HG03565 (cell line): ENCODE measurements at regions not wholly inside any gene's neighbourhood (a gene's known extent, or its start where the extent isn't known, plus 50 kb on each side); places are given as distances from the start of the nearest gene placed in this dataset.

Experiments used
- ATAC-seq: cut with Tn5 transposase; IDR thresholded peaks from one replicate; pipeline ENCODE4 v1.9.1; 2021; ENCODE audit warnings: mild to moderate bottlenecking, moderate library complexity; ENCODE audit not compliant: unreplicated experiment

- ATAC-seq, result no peak
Measured at GRCh38 chr5:54721951-54722654, 204.5 kb downstream of the SNX18 start.

GRCh38 chr5:54721116-54721515 is 203.6 kb downstream of the SNX18 start:
- no peak for ATAC-seq

GRCh38 chr5:54720341-54720740 is 202.8 kb downstream of the SNX18 start:
- ATAC-seq, result no peak

GRCh38 chr5:54719384-54720283 is 202.1 kb downstream of the SNX18 start:
- no peak for ATAC-seq

- no peak for ATAC-seq
Measured at GRCh38 chr5:54718656-54719055, 201.1 kb downstream of the SNX18 start.

DNA sequence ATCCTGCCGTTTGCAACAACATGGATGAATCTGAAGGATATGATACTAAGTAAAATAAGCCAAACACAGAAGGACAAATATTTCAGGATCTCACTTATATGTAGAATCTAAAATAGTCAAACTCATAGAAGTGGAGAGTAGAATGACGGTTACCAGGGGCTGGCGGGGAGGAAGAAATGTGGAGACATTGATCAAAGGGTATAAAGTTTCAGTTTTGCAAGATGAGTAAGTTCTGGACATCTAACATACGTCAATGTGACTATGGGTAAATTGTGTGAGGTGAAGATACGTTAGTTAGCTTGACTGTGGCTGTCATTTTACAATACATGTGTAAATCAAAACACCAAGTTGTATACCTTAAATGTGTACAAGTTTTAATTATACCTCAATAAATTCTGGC is 200.3 kb downstream of the SNX18 start:
- no peak for ATAC-seq

DNA sequence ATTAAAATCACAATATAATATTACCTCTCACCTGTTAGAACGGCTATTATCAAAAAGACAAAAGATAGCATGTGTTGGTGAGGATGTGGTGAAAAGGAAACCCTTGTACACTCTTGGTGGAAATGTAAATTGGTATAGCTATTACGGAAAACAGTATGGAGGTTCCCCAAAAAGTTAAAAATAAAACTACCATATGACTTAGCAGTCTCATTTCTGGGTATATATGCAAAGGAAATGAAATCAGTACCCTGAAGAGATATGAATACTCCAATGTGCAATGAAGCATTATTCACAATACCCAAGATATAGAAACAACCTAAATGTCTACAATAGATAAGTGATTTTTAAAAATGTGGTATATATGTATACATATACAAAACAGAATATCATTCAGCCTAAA is 199.9 kb downstream of the SNX18 start:
- no peak for ATAC-seq

DNA sequence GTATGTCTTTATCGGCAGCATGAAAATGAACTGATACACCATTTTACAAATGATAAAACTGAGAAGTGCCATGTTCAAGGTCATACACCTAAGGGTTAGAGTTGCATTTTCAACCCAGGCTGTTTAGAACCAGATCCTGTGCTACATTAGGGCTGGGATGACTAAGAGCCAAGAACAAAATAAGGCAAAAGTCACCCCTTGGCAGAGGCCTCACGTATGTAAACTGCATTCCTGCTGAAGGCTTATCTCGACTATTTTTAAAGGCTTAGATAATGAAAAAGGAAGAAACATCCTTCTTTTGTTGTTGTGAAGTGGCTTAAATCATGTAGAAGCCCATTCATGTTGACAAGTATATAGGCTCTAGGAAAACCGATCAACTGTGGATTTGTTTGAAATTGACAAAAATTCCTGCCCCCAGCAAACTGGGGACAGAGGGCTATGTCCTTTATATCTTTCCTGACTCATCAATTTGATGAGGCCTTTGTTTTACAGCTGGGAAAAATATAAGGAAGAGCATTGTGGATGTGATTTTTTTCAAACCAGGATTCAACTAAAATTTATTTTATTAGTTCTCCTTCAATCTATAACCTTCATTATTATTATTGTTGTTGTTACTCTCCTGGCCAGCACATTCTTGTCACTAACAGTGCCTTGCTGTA is 196.5 kb downstream of the SNX18 start:
- no peak for ATAC-seq

DNA sequence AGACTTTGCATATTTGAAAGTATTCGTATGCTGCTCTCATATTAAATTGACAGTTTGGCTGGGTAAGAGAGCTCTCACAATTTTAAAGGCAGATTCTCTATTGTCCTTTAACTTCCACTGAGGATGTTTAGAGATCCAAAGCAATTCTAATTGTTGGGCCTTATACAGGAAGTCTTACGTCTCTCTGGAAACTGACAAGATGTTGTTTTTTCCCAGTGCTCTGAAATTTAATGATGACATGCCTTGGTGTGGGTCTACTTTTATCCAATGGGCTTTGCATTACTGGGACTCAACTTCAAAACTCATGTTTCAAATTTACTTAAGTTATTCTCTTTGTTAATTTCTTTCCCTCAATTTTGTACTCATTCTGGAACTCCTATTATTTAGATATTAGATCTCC is 191.5 kb downstream of the SNX18 start:
- no peak for ATAC-seq

- ATAC-seq, result no peak
Measured at GRCh38 chr5:54707841-54708240, 190.3 kb downstream of the SNX18 start.

GRCh38 chr5:54705994-54706653 is 188.6 kb downstream of the SNX18 start:
- ATAC-seq, result no peak

- no peak for ATAC-seq
Measured at GRCh38 chr5:54704825-54705224, 187.3 kb downstream of the SNX18 start.

DNA sequence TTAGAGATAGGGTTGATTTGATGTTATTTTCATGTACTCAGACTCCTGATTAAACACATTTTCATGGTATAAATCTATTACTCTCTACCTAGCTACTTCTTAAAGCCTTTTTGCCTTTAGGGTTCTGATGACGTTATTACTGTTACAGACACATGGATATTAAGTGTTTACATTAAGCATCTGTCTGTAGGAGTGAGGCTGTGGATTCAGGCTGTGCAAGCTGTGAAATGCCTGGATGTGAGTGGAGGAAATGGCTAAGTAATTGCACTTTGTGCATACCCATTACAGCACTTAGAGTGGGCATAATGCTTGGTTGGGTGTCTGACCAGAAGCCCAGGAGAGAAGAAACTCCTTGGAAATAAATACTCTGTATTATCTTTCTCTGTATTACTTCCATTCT is 186.8 kb downstream of the SNX18 start:
- ATAC-seq, result no peak

- no peak for ATAC-seq
Measured at GRCh38 chr5:54703565-54704255, 186.2 kb downstream of the SNX18 start.

DNA sequence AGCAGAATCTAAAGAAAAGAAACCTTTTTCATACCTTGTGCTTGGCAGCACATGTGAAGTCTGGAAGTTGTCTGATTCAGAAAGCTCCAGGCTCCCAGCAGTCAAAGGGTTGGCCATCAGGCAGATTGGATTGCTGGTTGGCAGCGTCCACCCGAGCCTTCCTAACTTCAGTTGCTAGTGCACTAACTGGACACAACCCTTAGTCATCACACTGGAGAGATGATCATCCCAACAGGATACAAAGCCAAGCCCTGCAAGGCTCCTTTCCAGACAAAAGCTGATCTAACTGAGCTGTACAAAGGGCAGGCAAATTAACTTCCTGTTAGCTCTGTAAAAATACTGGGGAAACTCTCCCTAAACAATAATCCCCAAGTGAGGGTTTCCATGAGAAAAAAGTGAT is 185.6 kb downstream of the SNX18 start:
- no peak for ATAC-seq

DNA sequence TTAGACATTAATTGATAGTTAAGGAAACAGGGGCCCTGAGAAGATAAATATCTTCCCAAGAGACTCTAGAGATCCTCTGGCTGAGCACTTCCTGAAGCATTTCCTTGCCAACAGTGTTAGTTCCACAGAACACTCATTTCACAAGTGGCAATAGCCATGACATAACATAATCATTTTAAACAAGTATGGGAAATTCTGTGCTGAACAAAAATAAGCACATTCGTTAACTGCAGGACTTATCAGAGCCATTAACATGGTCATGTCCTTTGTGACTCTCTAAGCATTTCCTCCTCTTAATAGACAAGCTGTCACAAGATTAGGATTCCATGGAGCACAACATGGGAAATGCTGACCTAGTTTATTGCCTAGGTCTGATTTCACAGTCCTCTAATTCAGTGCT is 184.9 kb downstream of the SNX18 start:
- ATAC-seq, result no peak

DNA sequence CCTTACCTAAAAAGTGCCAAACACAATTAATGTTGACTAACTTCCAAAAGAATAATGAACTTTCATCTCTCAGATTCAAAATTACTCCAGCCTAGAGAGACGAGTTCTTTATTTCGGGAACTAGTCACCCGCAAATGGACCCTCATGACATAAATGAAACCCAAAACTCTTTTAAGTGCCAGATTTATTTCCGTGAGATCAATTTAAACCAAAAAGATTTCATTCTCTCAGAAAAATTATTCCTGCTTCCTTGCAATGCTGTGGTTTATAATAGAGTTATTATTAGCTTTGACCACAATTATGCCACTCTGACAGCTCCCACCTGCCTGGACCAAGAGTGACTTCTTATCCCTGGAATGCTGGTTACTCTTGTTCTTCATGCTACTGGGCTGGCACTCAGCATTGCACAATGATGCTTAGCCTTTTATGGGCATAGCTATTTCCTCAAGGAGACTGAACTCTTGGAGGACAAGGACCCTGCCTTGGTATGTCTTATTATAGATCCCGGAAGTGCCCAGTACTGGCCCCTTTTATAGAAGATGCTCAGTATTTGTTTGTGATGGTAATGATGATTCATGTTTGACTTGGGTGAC is 183.5 kb downstream of the SNX18 start:
- ATAC-seq, result no peak

DNA sequence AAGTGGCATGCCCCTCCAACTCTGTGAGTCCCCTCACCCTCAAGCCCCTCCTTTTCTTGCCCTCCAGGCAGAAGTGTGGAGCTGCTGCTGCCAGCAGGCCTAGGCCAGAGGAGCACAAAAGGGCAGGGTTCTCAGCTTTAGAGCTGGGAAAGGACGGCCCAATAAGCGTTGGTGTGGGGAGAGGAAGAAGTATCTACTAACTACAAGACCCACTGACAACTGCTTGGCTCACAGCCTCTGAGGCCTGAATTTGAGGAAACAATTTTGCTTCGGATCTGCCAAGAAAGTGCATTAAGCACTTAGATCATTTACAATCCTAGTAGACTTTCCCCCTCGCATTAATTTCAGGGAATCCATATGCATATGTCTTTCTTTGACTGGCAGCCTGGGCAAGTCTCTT is 179.4 kb downstream of the SNX18 start:
- ATAC-seq, result no peak

DNA sequence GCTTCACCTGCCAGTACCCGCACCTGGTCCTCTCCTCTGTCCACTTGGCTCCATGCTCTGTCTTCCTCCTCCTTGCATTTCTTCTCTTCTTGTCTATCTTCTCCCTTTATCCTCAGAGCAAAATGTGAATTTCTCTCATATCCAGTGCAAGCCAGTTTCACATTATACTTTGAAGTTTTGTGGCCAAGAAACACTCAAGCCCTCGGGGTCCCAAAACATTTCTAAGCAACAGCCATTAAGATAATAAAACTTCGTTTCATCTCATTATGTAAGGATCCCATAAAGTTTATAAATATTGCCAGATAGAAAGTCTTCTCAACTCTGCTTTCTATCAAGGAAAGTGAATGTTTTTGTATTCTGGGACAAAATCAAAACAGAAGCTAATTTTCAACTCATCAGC is 178.8 kb downstream of the SNX18 start:
- no peak for ATAC-seq
